HG03378 (cell line): ENCODE measurements at regions not wholly inside any gene's neighbourhood (a gene's known extent, or its start where the extent isn't known, plus 50 kb on each side); places are given as distances from the start of the nearest gene placed in this dataset.

ENCODE experiments used
- ATAC-seq: cut with Tn5 transposase; IDR thresholded peaks from one replicate; pipeline ENCODE4 v1.9.1; 2021; ENCODE audit warnings: mild to moderate bottlenecking, moderate library complexity; ENCODE audit not compliant: unreplicated experiment

DNA sequence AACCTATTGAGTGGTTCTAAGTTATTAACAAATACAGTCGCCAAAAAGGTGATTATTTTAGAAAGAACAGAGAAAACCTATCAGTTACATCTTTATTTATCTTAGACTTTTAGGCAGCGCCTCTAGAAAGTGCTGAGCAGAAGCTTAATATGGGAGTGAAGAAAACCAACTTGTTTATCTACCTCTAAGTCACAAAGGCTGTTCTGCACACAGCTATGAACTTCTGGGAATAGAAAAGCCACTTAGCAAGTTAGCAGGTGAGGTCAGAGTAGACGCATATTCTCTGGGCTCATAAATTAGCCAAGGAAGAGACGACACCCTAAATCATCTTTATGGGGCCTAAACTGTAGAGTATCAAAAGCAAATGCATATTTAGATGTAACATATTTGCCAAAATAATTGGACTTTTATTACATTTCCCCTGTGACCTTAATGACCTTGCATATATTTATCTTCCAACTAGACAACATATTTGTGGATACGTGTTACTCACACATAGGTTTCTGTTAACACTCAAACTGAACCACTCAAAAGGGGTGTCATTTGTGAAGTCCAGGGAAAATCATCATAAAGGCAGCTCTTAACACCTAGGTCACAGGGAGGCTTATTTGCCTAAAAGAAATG, 267.1 kb downstream of the ADGB start:
- no peak for ATAC-seq

- no peak for ATAC-seq
Observed at GRCh38 chr6:146866731-146867414, 268.1 kb downstream of the ADGB start.

GRCh38 chr6:146868671-146869209, 270.0 kb downstream of the ADGB start:
- no peak for ATAC-seq

- ATAC-seq: peak; percentile 94
Observed at GRCh38 chr6:146870760-146871159, 272.0 kb downstream of the ADGB start.

DNA sequence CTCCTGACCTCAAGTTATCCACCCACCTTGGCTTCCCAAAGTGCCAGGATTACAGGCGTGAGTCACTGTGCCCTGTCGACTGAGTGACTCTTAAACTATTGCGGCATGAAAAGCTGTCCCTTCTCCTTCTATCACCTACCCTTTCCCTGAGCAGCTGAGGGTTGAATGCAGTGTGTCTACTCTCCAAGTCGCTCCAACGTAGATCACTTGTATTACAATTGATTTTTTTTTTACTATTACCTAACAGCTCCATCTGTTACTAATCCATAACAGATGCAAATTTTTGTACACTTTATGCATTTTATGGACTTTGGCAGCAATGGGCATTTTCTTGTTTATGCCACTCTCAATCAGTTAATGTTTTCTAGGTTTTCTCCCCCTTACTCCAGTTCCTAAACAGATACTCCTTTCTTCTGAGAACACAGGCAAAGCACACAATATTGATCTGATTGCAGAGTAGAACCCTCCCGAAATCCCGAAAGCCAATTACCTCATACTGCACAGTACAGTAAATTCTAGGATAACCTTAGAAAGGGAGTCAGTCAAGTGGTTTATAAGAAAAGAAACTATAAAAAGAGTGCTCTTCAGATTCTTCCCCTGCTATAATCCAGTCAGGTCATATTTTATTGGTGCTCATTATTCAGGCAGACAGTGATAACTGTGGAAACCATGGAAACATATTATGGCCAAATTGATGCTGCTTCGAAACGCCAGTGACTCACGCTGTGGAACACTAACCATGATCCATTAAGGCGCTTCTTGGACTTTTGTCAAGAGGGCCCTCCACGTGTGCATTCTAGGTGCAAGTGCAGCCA, 273.0 kb downstream of the ADGB start:
- ATAC-seq: no peak

DNA sequence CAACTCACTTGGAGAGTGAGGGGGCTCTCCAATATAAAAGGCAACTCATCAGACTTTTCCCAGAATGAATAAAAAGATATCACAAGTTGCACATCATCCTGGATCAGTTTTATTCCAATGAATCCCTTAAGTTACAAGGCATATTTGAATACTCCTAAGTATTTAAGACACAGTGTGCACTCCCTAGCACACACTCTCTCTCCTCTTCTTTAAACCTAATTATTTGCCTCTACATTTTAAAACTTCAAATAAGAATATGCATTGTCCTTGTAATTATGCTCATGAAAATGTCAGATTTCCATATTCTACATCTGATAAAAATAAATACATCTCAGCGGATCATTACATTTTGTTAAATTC, 273.6 kb downstream of the ADGB start:
- ATAC-seq: no peak

DNA sequence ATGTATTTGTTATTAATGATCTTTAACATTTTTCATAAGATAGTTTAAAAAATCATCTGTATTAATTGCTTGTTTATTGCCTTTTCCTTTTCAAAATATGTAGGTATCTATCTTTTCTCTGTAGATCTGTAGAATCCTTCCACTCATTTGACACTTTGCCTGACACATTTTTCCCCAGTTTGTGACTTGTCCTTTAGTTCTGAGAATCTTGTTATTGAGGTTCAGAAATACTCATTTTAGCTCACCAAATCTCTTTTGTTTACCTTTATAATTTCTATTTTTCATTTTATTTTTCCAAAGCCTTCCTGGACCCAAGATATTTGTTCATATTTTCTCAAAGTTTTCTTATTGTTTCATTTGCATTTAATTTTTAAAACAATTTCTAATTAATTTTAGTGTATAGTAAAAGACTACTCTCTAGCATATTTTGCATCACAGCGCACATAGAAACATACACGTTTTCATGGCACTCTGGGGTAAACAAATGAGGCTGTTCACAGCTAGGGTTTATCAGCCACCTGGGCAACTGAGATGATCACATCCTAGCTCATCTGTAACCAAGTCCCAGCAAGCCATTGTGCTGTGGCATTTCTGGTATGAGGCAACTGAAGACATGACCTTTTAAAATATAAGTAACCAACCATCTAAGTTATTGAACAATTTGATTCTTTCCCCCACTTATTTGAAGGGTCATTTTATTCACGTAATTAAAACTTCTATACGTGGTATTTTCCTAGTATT, 275.7 kb downstream of the ADGB start:
- no peak for ATAC-seq

- ATAC-seq: no peak
Observed at GRCh38 chr6:146875927-146876270, 277.1 kb downstream of the ADGB start.

GRCh38 chr6:146876271-146877151, 277.7 kb downstream of the ADGB start:
- peak; percentile 75 for ATAC-seq

DNA sequence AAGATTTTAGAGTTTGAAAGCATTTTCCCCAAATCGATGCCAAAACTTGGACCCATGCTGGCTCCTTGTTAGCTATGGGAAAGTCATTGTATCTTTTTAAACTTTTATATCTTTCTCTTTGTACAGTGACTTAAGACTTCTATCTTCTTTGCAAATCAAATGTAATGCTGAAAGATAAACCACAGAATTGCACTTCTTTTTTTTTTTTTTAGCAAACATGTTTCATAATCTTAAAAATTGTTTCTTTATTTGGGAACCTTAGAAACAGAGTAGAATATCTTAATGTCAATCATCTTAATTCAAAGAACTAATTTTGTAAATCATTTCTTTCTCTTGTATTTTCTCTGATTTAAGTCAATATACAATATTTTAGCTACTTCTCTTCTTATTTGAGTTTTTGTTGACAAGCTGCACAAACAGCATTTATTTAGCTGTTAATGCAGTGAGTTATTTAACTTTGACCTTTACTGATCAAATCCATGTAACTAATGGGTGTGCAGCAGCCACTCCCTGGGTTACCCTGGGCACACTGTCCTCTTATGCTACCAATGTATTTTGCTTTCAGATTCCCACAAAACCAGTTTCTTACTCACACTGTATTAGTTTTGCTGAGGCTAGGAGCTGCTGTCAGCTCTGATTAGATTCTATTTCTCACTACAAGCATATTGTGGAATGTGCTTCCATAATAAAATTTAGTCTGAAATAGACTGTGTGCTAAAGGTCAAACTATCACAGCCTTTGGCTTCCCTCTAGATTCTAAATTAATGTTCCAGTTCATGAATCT, 279.6 kb downstream of the ADGB start:
- ATAC-seq: no peak

GRCh38 chr6:146878952-146879340, 280.2 kb downstream of the ADGB start:
- ATAC-seq: no peak

DNA sequence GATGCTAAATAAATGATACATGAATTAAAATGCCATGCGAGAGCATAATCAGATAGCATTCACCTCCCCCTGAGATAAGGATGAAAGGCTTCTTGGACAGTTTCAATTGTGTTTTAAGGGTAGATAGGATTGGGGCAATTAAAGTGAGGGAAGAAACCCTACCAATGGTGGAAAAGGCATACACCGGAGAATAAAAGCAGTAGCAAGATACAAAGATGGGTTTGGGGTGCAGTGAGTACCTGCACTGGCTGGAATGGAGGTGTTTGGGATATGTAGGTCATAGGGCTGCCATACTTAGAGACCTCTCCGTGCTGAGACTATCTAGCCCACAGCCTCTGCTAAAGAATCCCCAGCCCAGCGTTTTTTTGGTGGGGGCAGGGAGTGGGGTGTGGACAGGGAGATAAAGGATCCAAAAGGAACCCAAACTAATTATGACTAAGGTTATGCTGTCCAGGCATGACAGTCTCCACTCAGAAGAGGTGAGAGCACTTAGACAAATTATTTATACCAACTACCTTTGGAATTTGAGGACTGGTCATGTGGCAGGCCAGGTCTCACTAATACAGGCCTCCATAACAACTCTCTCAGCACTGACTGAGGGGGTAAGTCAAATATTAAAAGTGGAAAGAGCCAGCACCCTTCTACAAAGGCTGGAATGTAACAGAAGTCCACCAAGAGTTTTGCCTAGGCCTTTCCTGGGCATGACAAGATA, 280.8 kb downstream of the ADGB start:
- no peak for ATAC-seq

GRCh38 chr6:146881228-146882181, 282.7 kb downstream of the ADGB start:
- no peak for ATAC-seq

GRCh38 chr6:146883640-146884531, 285.1 kb downstream of the ADGB start:
- no peak for ATAC-seq

DNA sequence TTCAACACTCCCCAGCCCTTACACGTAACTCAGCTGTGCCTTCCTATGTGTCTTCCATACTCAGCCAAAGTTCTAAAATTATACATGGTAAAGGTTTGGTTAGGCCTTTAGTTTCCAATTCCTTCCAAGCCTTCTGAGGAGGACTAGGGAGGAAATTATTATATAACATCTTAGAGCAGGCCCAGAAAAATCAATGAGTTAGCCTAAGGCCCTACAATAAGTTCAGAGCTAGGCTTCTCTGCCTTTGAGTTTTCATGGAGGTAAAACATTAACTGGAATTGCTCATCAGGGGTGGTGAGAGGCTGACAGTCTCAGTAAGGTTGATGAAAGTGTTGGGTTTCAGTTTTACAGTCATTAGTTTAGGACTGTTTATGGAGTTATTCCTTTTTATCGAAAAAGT, 286.0 kb downstream of the ADGB start:
- peak; percentile 98 for ATAC-seq

DNA sequence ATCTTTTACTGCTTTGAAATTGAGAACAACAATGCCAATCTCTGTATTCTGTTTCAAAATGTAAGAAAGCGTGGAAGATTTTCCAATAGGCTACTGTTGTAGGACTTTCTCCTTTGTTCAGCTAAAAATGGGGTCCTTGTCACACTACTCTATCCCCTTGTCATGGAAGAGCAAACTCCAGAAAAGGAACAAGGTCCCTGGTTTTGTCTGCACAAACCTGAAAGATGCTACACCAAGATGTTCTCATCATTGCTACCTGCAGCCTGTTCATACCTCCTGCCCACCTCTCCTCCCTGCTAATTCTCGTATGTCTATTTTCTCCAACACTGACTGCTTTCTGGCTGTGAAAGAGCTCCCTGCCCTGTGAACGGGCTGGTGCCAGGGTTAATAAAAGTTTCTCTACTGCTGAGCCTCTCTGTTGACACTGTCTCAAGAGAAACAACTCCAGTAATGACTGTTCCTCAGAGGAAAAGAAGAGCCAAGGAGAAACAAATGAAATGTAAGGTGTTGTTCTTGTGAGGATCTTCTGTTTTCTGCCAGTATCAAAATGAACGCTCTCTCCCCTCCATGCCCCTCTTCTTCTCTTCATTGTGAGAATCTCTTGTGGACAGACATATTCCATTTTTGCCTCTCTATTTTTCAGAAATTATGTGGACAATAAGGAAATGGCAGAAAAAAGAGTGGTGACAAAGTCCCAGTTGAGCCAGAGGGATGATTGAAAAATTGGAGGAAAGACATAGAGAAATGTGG, 287.1 kb downstream of the ADGB start:
- no peak for ATAC-seq
